NB4 (cell line): ENCODE measurements at regions not wholly inside any gene's neighbourhood (a gene's known extent, or its start where the extent isn't known, plus 50 kb on each side); places are given as distances from the start of the nearest gene placed in this dataset.

Experiments
- CTCF ChIP-seq: IDR thresholded peaks from one replicate; pipeline ENCODE4 v1.5.1; 2012; ENCODE audit warnings: low read depth, low read length
- POLR2A ChIP-seq: IDR thresholded peaks from 2 replicates; pipeline ENCODE4 v1.6.1; 2011; ENCODE audit warnings: mild to moderate bottlenecking; ENCODE audit not compliant: insufficient read length; ENCODE audit errors: extremely low read depth

- no peak for TF ChIP-seq POLR2A
- no peak for TF ChIP-seq CTCF
These were observed 213.3 kb downstream of the ACKR3 start for GRCh38 chr2:236782938-236783337.
